HepG2 (cell line): ENCODE measurements at regions not wholly inside any gene's neighbourhood (a gene's known extent, or its start where the extent isn't known, plus 50 kb on each side); places are given as distances from the start of the nearest gene placed in this dataset.

ENCODE experiments used
- ATAC-seq: fragments of 200-7000 bp; cut with Tn5 transposase; 3 replicates; pipeline ENCODE4 v1.9.1; 2020; ENCODE audit warnings: mild to moderate bottlenecking, moderate library complexity
- BruUV-seq: library from RNA; stranded (reverse); fragments of 400-500 nt; replicated peaks from 2 replicates; lab custom pipeline; 2021; lab: Mats Ljungman, UMichigan
- CTCF ChIA-PET: fragments of 300-600 bp; formaldehyde crosslinking; extraction: SDS; loops from one replicate; lab custom pipeline; 2021; ENCODE audit warnings: low total read pairs, inconsistent platforms, low intra/inter-chr PET ratio; lab: Yijun Ruan, JAX
- POLR2A ChIA-PET: fragments of 350-600 bp; sonication (Branson Sonifier 250); formaldehyde crosslinking; loops from one replicate; lab custom pipeline; 2020; ENCODE audit warnings: antibody characterized with exemption, inconsistent platforms; lab: Yijun Ruan, JAX
- DNase-seq: peaks from one replicate; pipeline ENCODE4 v3.0.0-alpha.2; 2015; ENCODE audit warnings: low spot score
- FAIRE-seq: peaks from 3 replicates; lab custom pipeline; 2011; peaks lifted over from hg19 to GRCh38; lab: Jason Lieb, UNC
- H2AFZ ChIP-seq: one replicate; pipeline ENCODE4 v1.6.1; 2011; ENCODE audit warnings: low read length, inconsistent platforms
- H3K27ac ChIP-seq: fragments of 300-600 bp; 3 replicates; pipeline ENCODE4 v1.8.0; 2011; ENCODE audit warnings: mixed run types, mild to moderate bottlenecking, mixed read lengths, low read length, inconsistent platforms; ENCODE audit not compliant: insufficient read depth; ENCODE audit errors: extremely low read length
- H3K27me3 ChIP-seq, 2 experiments: fragments of 200-600 bp in 1 of 2; 2 replicates in 1 of 2; 3 replicates in 1 of 2; pipeline versions ENCODE4 v1.6.0 to v1.8.0; 2011; ENCODE audit warnings: low read length in 2 of 2, mild to moderate bottlenecking in 2 of 2, moderate library complexity in 2 of 2, inconsistent platforms in 1 of 2; ENCODE audit not compliant: insufficient read depth in 2 of 2, control insufficient read depth in 1 of 2
- H3K36me3 ChIP-seq, 2 experiments: fragments of 200-600 bp in 1 of 2; replicated peaks in 1 of 2; 2 replicates in 1 of 2; 3 replicates in 1 of 2; pipeline versions ENCODE4 v1.5.1 to v1.8.0; 2011; ENCODE audit warnings: low read length in 2 of 2, inconsistent platforms in 1 of 2; ENCODE audit not compliant: insufficient read depth in 2 of 2, control insufficient read depth in 1 of 2
- H3K4me1 ChIP-seq: 2 replicates; pipeline ENCODE4 v1.5.1; 2012; ENCODE audit warnings: low read length, inconsistent platforms; ENCODE audit not compliant: insufficient read depth
- H3K4me2 ChIP-seq: 2 replicates; pipeline ENCODE4 v1.6.0; 2011; ENCODE audit warnings: low read depth, low read length, inconsistent platforms
- H3K4me3 ChIP-seq, 3 experiments: fragments of 200-600 bp in 1 of 3; sonication (generic), shearing (Covaris generic) in 1 of 3; replicated peaks in 1 of 3; 2 replicates each; pipeline ENCODE4 v1.5.1; 2011 to 2016; ENCODE audit warnings: low read length in 3 of 3, inconsistent platforms in 2 of 3, low read depth in 2 of 3, mild to moderate bottlenecking in 2 of 3, control low read depth in 1 of 3, mixed read lengths in 1 of 3; ENCODE audit not compliant: insufficient read depth in 1 of 3
- H3K79me2 ChIP-seq: one replicate; pipeline ENCODE4 v1.6.1; 2011; ENCODE audit warnings: low read length, inconsistent platforms; ENCODE audit not compliant: insufficient read depth
- H3K9ac ChIP-seq: 2 replicates; pipeline ENCODE4 v1.6.0; 2011; ENCODE audit warnings: mild to moderate bottlenecking, low read depth, low read length, inconsistent platforms; ENCODE audit not compliant: insufficient read depth
- H3K9me3 ChIP-seq: 2 replicates; pipeline ENCODE4 v1.5.1; 2012; ENCODE audit warnings: mild to moderate bottlenecking, low read length
- H4K20me1 ChIP-seq: 2 replicates; pipeline ENCODE4 v1.6.0; 2011; ENCODE audit warnings: inconsistent platforms, mild to moderate bottlenecking, low read length, moderate library complexity; ENCODE audit not compliant: insufficient read depth
- AKAP8 ChIP-seq: sonication (generic); formaldehyde crosslinking; IDR thresholded peaks from 2 replicates; pipeline ENCODE4 v1.5.1; 2020; ENCODE audit warnings: mild to moderate bottlenecking, missing genetic modification reagents
- ESRRA ChIP-seq: sonication (generic); formaldehyde crosslinking; IDR thresholded peaks from 2 replicates; pipeline ENCODE4 v1.5.1; 2020; ENCODE audit warnings: mild to moderate bottlenecking, low read depth, missing genetic modification reagents
- NFYB ChIP-seq: sonication (generic); formaldehyde crosslinking; IDR thresholded peaks from 2 replicates; pipeline ENCODE4 v1.4.0; 2020; ENCODE audit warnings: missing genetic modification reagents
- SAP130 ChIP-seq: IDR thresholded peaks from 2 replicates; pipeline ENCODE4 v1.6.1; 2016; ENCODE audit warnings: low read depth
- ZEB1 ChIP-seq: IDR thresholded peaks from 2 replicates; pipeline ENCODE4 v1.6.1; 2012; ENCODE audit warnings: mild to moderate bottlenecking, low read depth, inconsistent platforms; ENCODE audit not compliant: insufficient replicate concordance
- ZNF549 ChIP-seq: sonication (generic); formaldehyde crosslinking; IDR thresholded peaks from 2 replicates; pipeline ENCODE4 v1.5.0; 2020; ENCODE audit warnings: missing genetic modification reagents
- ZNF75D ChIP-seq: sonication (generic); formaldehyde crosslinking; IDR thresholded peaks from 2 replicates; pipeline ENCODE4 v1.8.1; 2023; ENCODE audit warnings: missing genetic modification reagents, mild to moderate bottlenecking, borderline replicate concordance
- WGBS: methylation state at CpG from one replicate; pipeline ENCODE4 v1.1.6; 2017; ENCODE audit warnings: low lambda C conversion rate; 5-methylcytosine and 5-hydroxymethylcytosine counted together
- in situ Hi-C: cut with HindIII; loops from 2 replicates; pipeline ENCODE4 v1.10.0; 2017; ENCODE audit warnings: low pct_unique_long_range_greater_than_20kb; ENCODE audit not compliant: extremely low pct_ligation_motif_present
- intact Hi-C: fragments of 100-400 bp; cut with micrococcal nuclease; formaldehyde crosslinking; loops from one replicate; pipeline ENCODE4 v1.10.0; 2022; ENCODE audit not compliant: unreplicated experiment
- TF ChIP-seq, protein P1 (sequence below), 2 experiments: sonication (generic) in 1 of 2; formaldehyde crosslinking in 1 of 2; IDR thresholded peaks; 2 replicates each; pipeline versions ENCODE4 v1.6.1 to v1.9.0; 2014 to 2022; ENCODE audit warnings: antibody characterized with exemption in 1 of 2, borderline replicate concordance in 1 of 2, inconsistent platforms in 1 of 2, low read depth in 1 of 2, missing genetic modification reagents in 1 of 2
- TF ChIP-seq, protein P2 (sequence below): sonication (generic); formaldehyde crosslinking; IDR thresholded peaks from 2 replicates; pipeline ENCODE4 v1.5.0; 2020; ENCODE audit warnings: missing genetic modification reagents
- TF ChIP-seq, protein P3 (sequence below): sonication (generic); formaldehyde crosslinking; IDR thresholded peaks from 2 replicates; pipeline ENCODE4 v1.5.0; 2020; ENCODE audit warnings: missing genetic modification reagents

- POLR2A ChIA-PET: no interaction called here
- no peak for FAIRE-seq
- Histone ChIP-seq H3K4me3 (no peak overlapping the region), H3K9ac (no peak overlapping the region), H3K9me3 (peaks cover 75% of the 10 kb centered on the region), H3K27me3 (no peaks in the 10 kb centered on the region), H4K20me1 (no peaks in the 10 kb centered on the region), H3K79me2 (no peaks in the 10 kb centered on the region), H3K27ac (no peak overlapping the region), H3K36me3 (no peaks in the 10 kb centered on the region), H3K4me2 (no peak overlapping the region), H2AFZ (no peak overlapping the region), H3K4me1 (no peaks in the 10 kb centered on the region)
- no peak for TF ChIP-seq NFYB
- no peak for TF ChIP-seq ESRRA
- TF ChIP-seq, protein P1, sequence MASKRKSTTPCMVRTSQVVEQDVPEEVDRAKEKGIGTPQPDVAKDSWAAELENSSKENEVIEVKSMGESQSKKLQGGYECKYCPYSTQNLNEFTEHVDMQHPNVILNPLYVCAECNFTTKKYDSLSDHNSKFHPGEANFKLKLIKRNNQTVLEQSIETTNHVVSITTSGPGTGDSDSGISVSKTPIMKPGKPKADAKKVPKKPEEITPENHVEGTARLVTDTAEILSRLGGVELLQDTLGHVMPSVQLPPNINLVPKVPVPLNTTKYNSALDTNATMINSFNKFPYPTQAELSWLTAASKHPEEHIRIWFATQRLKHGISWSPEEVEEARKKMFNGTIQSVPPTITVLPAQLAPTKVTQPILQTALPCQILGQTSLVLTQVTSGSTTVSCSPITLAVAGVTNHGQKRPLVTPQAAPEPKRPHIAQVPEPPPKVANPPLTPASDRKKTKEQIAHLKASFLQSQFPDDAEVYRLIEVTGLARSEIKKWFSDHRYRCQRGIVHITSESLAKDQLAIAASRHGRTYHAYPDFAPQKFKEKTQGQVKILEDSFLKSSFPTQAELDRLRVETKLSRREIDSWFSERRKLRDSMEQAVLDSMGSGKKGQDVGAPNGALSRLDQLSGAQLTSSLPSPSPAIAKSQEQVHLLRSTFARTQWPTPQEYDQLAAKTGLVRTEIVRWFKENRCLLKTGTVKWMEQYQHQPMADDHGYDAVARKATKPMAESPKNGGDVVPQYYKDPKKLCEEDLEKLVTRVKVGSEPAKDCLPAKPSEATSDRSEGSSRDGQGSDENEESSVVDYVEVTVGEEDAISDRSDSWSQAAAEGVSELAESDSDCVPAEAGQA (IDR thresholded peaks at IDR 0.05; ENCODE audit: low read depth): no peak
- TF ChIP-seq, protein P1 (CRISPR knock-in tag; IDR thresholded peaks at IDR 0.05; ENCODE audit: borderline replicate concordance): no peak
- TF ChIP-seq ZNF75D (CRISPR knock-in tag): no peak
- TF ChIP-seq, protein P2, sequence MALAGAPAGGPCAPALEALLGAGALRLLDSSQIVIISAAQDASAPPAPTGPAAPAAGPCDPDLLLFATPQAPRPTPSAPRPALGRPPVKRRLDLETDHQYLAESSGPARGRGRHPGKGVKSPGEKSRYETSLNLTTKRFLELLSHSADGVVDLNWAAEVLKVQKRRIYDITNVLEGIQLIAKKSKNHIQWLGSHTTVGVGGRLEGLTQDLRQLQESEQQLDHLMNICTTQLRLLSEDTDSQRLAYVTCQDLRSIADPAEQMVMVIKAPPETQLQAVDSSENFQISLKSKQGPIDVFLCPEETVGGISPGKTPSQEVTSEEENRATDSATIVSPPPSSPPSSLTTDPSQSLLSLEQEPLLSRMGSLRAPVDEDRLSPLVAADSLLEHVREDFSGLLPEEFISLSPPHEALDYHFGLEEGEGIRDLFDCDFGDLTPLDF (CRISPR knock-in tag): no peak
- no peak for TF ChIP-seq AKAP8
- no peak for TF ChIP-seq SAP130
- TF ChIP-seq ZNF549 (CRISPR knock-in tag): no peak
- TF ChIP-seq, protein P3, sequence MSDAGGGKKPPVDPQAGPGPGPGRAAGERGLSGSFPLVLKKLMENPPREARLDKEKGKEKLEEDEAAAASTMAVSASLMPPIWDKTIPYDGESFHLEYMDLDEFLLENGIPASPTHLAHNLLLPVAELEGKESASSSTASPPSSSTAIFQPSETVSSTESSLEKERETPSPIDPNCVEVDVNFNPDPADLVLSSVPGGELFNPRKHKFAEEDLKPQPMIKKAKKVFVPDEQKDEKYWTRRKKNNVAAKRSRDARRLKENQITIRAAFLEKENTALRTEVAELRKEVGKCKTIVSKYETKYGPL (CRISPR knock-in tag): no peak
- TF ChIP-seq ZEB1: no peak
- no peak for DNase-seq
- CTCF ChIA-PET: no interaction called here
- 3% methylated on average over 9 of the region's 9 CpGs for WGBS
- in situ Hi-C loops: no loop called here
- intact Hi-C loops: no loop called here
- no TSS peak for BruUV-seq
- no peak for ATAC-seq
These were observed 343.7 kb downstream of the DMRTA1 start for GRCh38 chr9:22790329-22790728.
